ENCODE measurements at regions not wholly inside any gene's neighbourhood (a gene's known extent, or its start where the extent isn't known, plus 50 kb on each side); places are given as distances from the start of the nearest gene placed in this dataset.

GRCh38 chr13:23022704-23023103 lies 158.1 kb upstream of the SGCG start:
- H3K4me2 ChIP-seq (ENCODE audit: low read length): no peak overlapping the region
- no peaks in the 10 kb centered on the region for H3F3A ChIP-seq (ENCODE audit: insufficient read depth, low read length)
- TF ChIP-seq, protein P1, sequence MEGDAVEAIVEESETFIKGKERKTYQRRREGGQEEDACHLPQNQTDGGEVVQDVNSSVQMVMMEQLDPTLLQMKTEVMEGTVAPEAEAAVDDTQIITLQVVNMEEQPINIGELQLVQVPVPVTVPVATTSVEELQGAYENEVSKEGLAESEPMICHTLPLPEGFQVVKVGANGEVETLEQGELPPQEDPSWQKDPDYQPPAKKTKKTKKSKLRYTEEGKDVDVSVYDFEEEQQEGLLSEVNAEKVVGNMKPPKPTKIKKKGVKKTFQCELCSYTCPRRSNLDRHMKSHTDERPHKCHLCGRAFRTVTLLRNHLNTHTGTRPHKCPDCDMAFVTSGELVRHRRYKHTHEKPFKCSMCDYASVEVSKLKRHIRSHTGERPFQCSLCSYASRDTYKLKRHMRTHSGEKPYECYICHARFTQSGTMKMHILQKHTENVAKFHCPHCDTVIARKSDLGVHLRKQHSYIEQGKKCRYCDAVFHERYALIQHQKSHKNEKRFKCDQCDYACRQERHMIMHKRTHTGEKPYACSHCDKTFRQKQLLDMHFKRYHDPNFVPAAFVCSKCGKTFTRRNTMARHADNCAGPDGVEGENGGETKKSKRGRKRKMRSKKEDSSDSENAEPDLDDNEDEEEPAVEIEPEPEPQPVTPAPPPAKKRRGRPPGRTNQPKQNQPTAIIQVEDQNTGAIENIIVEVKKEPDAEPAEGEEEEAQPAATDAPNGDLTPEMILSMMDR (IDR thresholded peaks at IDR 0.05; ENCODE audit: low read length): no peak
- no peak for TF ChIP-seq EZH2 (IDR thresholded peaks at IDR 0.05; ENCODE audit: borderline replicate concordance, low read length)
- no peaks in the 10 kb centered on the region for H3K79me2 ChIP-seq (ENCODE audit: insufficient read depth, low read length)
- no peaks in the 10 kb centered on the region for H3K36me3 ChIP-seq (ENCODE audit: insufficient read depth, low read length)
- no peak overlapping the region for H2AFZ ChIP-seq (ENCODE audit: low read length)
- H4K20me1 ChIP-seq (ENCODE audit: insufficient read depth, low read length): no peaks in the 10 kb centered on the region
- no peak overlapping the region for H3K4me3 ChIP-seq (ENCODE audit: low read depth, low read length, poor library complexity, severe bottlenecking)
- no peaks in the 10 kb centered on the region for H3K9me3 ChIP-seq (ENCODE audit: low read length)
- no peaks in the 10 kb centered on the region for H3K9me2 ChIP-seq (ENCODE audit: low read depth, low read length)
- no peaks in the 10 kb centered on the region for H3K4me1 ChIP-seq (ENCODE audit: insufficient read depth, low read length, severe bottlenecking)
- no peaks in the 10 kb centered on the region for H3K27me3 ChIP-seq (ENCODE audit: insufficient read depth, low read length)
- H3K9ac ChIP-seq (ENCODE audit: low read length): no peak overlapping the region
- H3K27ac ChIP-seq (ENCODE audit: low read depth, low read length, poor library complexity, severe bottlenecking): no peak overlapping the region

DNA sequence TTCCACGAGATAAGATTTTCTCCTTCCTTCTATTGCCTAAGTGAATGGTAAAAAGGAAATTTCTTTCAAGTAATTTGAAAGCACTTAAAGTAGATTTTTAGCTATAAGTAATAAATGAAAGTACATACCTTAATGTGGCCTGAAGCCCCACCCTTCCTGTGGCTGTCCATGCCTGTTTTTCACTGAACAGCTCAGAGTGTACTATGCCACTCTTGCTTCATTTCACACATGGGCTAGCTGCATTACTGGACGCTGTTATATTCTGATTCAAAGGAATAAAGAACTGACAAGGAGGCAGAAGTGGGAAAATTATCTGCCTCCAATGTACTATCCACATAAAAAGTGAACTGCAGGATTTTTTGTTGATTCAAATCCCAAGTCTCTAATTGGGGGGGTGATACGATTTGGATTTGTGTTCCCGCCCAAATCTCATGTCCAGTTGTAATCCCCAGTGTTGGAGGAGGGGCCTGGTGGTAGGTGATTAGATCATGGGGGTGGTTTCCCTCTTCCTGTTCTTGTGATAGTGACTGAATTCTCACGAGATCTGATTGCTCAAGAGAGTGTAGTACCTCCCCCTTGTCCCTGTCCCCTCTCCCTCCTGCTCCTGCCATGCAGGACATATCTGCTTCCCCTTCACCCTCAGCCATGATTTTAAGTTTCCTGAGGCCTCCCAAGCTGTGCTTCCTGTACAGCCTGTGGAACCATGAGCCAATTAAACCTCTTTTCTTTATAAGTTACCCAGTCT lies 154.7 kb upstream of the SGCG start:
- no peaks in the 10 kb centered on the region for H3K9me3 ChIP-seq (ENCODE audit: low read length)
- no peak overlapping the region for H2AFZ ChIP-seq (ENCODE audit: low read length)
- H3K79me2 ChIP-seq (ENCODE audit: insufficient read depth, low read length): no peaks in the 10 kb centered on the region
- no peaks in the 10 kb centered on the region for H4K20me1 ChIP-seq (ENCODE audit: insufficient read depth, low read length)
- no peaks in the 10 kb centered on the region for H3F3A ChIP-seq (ENCODE audit: insufficient read depth, low read length)
- H3K4me2 ChIP-seq (ENCODE audit: low read length): no peak overlapping the region
- TF ChIP-seq, protein P1 (IDR thresholded peaks at IDR 0.05; ENCODE audit: low read length): no peak
- no peak for TF ChIP-seq EZH2 (IDR thresholded peaks at IDR 0.05; ENCODE audit: borderline replicate concordance, low read length)
- no peak overlapping the region for H3K27ac ChIP-seq (ENCODE audit: low read depth, low read length, poor library complexity, severe bottlenecking)
- no peaks in the 10 kb centered on the region for H3K27me3 ChIP-seq (ENCODE audit: insufficient read depth, low read length)
- no peaks in the 10 kb centered on the region for H3K4me1 ChIP-seq (ENCODE audit: insufficient read depth, low read length, severe bottlenecking)
- no peak overlapping the region for H3K4me3 ChIP-seq (ENCODE audit: low read depth, low read length, poor library complexity, severe bottlenecking)
- H3K9me2 ChIP-seq (ENCODE audit: low read depth, low read length): no peaks in the 10 kb centered on the region
- H3K36me3 ChIP-seq (ENCODE audit: insufficient read depth, low read length): no peaks in the 10 kb centered on the region
- H3K9ac ChIP-seq (ENCODE audit: low read length): no peak overlapping the region

DNA sequence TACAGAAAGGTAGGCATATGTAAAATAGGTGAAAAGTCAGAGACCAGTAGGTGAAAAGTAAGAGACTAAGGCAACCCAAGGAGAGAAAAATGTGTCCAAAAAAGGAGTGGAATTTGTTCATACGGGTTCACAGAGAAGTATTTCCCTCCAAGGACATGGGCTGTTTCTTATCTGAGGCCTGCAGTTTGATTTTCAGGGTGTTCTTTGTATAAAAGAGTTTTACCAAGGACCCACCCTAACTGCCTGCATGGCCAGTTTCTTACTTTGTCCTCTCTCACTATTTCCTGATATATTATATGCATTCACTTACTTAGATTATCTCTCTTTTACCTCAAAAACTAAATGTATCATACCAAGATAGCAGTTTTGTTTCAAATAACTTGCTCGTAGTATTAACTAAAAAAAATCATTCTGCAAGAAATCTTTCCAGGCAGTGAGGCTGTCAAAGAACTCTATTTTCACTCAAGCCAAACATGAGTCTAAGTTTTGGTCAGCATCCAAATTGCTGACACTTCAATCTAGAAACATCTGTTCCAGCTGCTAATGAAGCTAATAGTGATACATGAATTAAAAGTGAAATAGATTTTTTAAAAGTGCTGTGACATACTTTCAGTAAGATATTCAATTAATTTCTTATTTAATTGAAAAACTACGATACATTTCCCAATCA lies 141.4 kb upstream of the SGCG start:
- no peaks in the 10 kb centered on the region for H3K79me2 ChIP-seq (ENCODE audit: insufficient read depth, low read length)
- no peaks in the 10 kb centered on the region for H3K36me3 ChIP-seq (ENCODE audit: insufficient read depth, low read length)
- no peak overlapping the region for H3K4me2 ChIP-seq (ENCODE audit: low read length)
- H4K20me1 ChIP-seq (ENCODE audit: insufficient read depth, low read length): no peaks in the 10 kb centered on the region
- H3K27me3 ChIP-seq (ENCODE audit: insufficient read depth, low read length): no peaks in the 10 kb centered on the region
- H3K27ac ChIP-seq (ENCODE audit: low read depth, low read length, poor library complexity, severe bottlenecking): no peak overlapping the region
- no peak for TF ChIP-seq EZH2 (IDR thresholded peaks at IDR 0.05; ENCODE audit: borderline replicate concordance, low read length)
- TF ChIP-seq, protein P1 (IDR thresholded peaks at IDR 0.05; ENCODE audit: low read length): no peak
- H3K9me2 ChIP-seq (ENCODE audit: low read depth, low read length): no peaks in the 10 kb centered on the region
- H3K4me3 ChIP-seq (ENCODE audit: low read depth, low read length, poor library complexity, severe bottlenecking): no peak overlapping the region
- H3F3A ChIP-seq (ENCODE audit: insufficient read depth, low read length): no peaks in the 10 kb centered on the region
- no peaks in the 10 kb centered on the region for H3K9me3 ChIP-seq (ENCODE audit: low read length)
- H3K9ac ChIP-seq (ENCODE audit: low read length): no peak overlapping the region
- no peak overlapping the region for H2AFZ ChIP-seq (ENCODE audit: low read length)
- no peaks in the 10 kb centered on the region for H3K4me1 ChIP-seq (ENCODE audit: insufficient read depth, low read length, severe bottlenecking)
